Liver (tissue), 8 donors: ENCODE measurements at regions not wholly inside any gene's neighbourhood (a gene's known extent, or its start where the extent isn't known, plus 50 kb on each side); places are given as distances from the start of the nearest gene placed in this dataset.

Experiments used
- DNase-seq: peaks from one replicate; pipeline ENCODE4 v3.0.0-alpha.2; 2017; ENCODE audit warnings: low spot score
- H3K27ac ChIP-seq, 2 donors: one replicate each; pipeline ENCODE4 v1.7.0; 2013; ENCODE audit warnings: inconsistent platforms in 2 of 2, low read length in 2 of 2, control low read depth in 1 of 2, low read depth in 1 of 2, mild to moderate bottlenecking in 1 of 2
- H3K27me3 ChIP-seq, 4 donors: one replicate each; pipeline versions ENCODE4 v1.6.1 to v1.7.0; 2013; ENCODE audit warnings: low read length in 3 of 4, inconsistent platforms in 1 of 4, mild to moderate bottlenecking in 1 of 4, moderate library complexity in 1 of 4; ENCODE audit not compliant: control insufficient read depth in 4 of 4, insufficient read depth in 4 of 4
- H3K36me3 ChIP-seq, 4 donors: one replicate each; pipeline versions ENCODE4 v1.6.1 to v1.7.0; 2013; ENCODE audit warnings: low read length in 3 of 4, mild to moderate bottlenecking in 3 of 4, low read depth in 1 of 4, moderate library complexity in 1 of 4; ENCODE audit not compliant: control insufficient read depth in 4 of 4, insufficient read depth in 3 of 4
- H3K4me1 ChIP-seq, 4 donors: one replicate each; pipeline versions ENCODE4 v1.6.1 to v1.7.0; 2013; ENCODE audit warnings: low read length in 3 of 4, mild to moderate bottlenecking in 3 of 4, moderate library complexity in 1 of 4; ENCODE audit not compliant: control insufficient read depth in 4 of 4, insufficient read depth in 4 of 4
- H3K4me3 ChIP-seq, 3 donors: one replicate each; pipeline versions ENCODE4 v1.6.1 to v1.7.0; 2013; ENCODE audit warnings: low read length in 3 of 3, control low read depth in 1 of 3, low read depth in 1 of 3, mild to moderate bottlenecking in 1 of 3
- H3K9ac ChIP-seq, 2 donors: one replicate each; pipeline ENCODE4 v1.7.0; 2013; ENCODE audit warnings: low read length in 2 of 2, mild to moderate bottlenecking in 2 of 2, moderate library complexity in 2 of 2, control low read depth in 1 of 2, low read depth in 1 of 2
- H3K9me3 ChIP-seq, 4 donors: one replicate each; pipeline versions ENCODE4 v1.6.1 to v1.7.0; 2013; ENCODE audit warnings: low read length in 3 of 4; ENCODE audit not compliant: control insufficient read depth in 4 of 4
- EGR1 ChIP-seq, 2 donors: IDR thresholded peaks; 2 replicates each; pipeline ENCODE4 v1.6.1; 2016 to 2018; ENCODE audit warnings: antibody characterized with exemption in 2 of 2, low read depth in 2 of 2
- FOXA1 ChIP-seq: IDR thresholded peaks from 2 replicates; pipeline ENCODE4 v1.6.1; 2016; ENCODE audit warnings: antibody characterized with exemption
- FOXA2 ChIP-seq: IDR thresholded peaks from 2 replicates; pipeline ENCODE4 v1.6.1; 2016; ENCODE audit warnings: antibody characterized with exemption
- GABPA ChIP-seq, 2 donors: IDR thresholded peaks in 1 of 2; conservative IDR thresholded peaks in 1 of 2; 2 replicates each; pipeline ENCODE4 v1.6.1; 2016; ENCODE audit warnings: antibody characterized with exemption in 2 of 2, mild to moderate bottlenecking in 1 of 2, moderate library complexity in 1 of 2
- HNF4G ChIP-seq: IDR thresholded peaks from 2 replicates; pipeline ENCODE4 v1.6.1; 2016; ENCODE audit warnings: antibody characterized with exemption
- JUND ChIP-seq, 2 donors: IDR thresholded peaks; 2 replicates each; pipeline ENCODE4 v1.6.1; 2016; ENCODE audit warnings: antibody characterized with exemption in 2 of 2
- NR2F2 ChIP-seq: IDR thresholded peaks from 2 replicates; pipeline ENCODE4 v1.6.1; 2016; ENCODE audit warnings: antibody characterized with exemption
- RAD21 ChIP-seq, 2 donors: IDR thresholded peaks; 2 replicates each; pipeline ENCODE4 v1.6.1; 2016; ENCODE audit warnings: antibody characterized with exemption in 2 of 2, mild to moderate bottlenecking in 2 of 2
- RXRA ChIP-seq, 2 donors: IDR thresholded peaks; 2 replicates each; pipeline ENCODE4 v1.6.1; 2017 to 2018; ENCODE audit warnings: antibody characterized with exemption in 2 of 2, mild to moderate bottlenecking in 1 of 2
- SP1 ChIP-seq: IDR thresholded peaks from 2 replicates; pipeline ENCODE4 v1.6.1; 2018; ENCODE audit warnings: antibody characterized with exemption, mild to moderate bottlenecking
- YY1 ChIP-seq: IDR thresholded peaks from 2 replicates; pipeline ENCODE4 v1.6.1; 2016; ENCODE audit warnings: antibody characterized with exemption, mild to moderate bottlenecking
- WGBS: extraction: QIAGEN DNeasy Blood & Tissue Kit; methylation state at CpG from one replicate; pipeline ENCODE4 v1.1.7; 2013; 5-methylcytosine and 5-hydroxymethylcytosine counted together
- TF ChIP-seq, protein P1 (sequence below): IDR thresholded peaks from 2 replicates; pipeline ENCODE4 v1.6.1; 2016; ENCODE audit warnings: antibody characterized with exemption
- TF ChIP-seq, protein P2 (sequence below): IDR thresholded peaks from 2 replicates; pipeline ENCODE4 v1.6.1; 2016; ENCODE audit warnings: antibody characterized with exemption
- TF ChIP-seq, protein P3 (sequence below): IDR thresholded peaks from 2 replicates; pipeline ENCODE4 v1.6.1; 2016; ENCODE audit warnings: antibody characterized with exemption, mild to moderate bottlenecking
- TF ChIP-seq, protein P4 (sequence below): fragments of 150-350 bp; IDR thresholded peaks from 2 replicates; pipeline ENCODE4 v1.5.1; 2017; ENCODE audit warnings: improper control_type of control experiment, low read depth, low read length; ENCODE audit not compliant: missing input control
- TF ChIP-seq, protein P5 (sequence below): IDR thresholded peaks from 2 replicates; pipeline ENCODE4 v1.6.1; 2016; ENCODE audit warnings: antibody characterized with exemption
- donor health status: healthy.
- donor health status: healthy.
- donor health status: healthy.
- donor health status: healthy.
- donor health status: healthy.

DNA sequence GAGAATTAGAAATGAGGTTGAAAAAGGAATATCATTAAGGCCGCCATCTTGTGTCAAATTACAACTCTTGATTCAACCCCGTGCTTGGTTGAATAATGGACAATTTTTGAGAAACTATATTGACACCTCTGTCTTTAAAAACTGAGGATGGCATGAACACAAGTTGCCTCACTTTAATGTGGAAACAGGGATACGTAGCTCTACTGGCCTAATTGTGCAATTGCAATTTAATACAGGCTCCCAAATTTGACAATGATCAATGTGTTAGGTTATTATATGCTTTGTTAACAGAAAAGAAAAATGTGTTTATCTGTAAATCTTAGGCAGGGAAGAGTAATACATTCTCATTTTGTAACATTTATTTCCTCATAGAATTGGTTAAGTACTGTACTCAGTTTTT is 77.1 kb upstream of the MCTP2 start:
- Histone ChIP-seq H3K27me3 (peaks cover 0 to 2% (median under 1%) of the 10 kb centered on the region in 4 donors), H3K36me3 (no peaks in the 10 kb centered on the region), H3K27ac (no peak overlapping the region), H3K4me3 (no peak overlapping the region), H3K9me3 (no peaks in the 10 kb centered on the region), H3K4me1 (no peaks in the 10 kb centered on the region), H3K9ac (no peak overlapping the region)
- no peak for TF ChIP-seq SP1
- TF ChIP-seq FOXA1 = no peak
- TF ChIP-seq RAD21 (IDR thresholded peaks at IDR 0.05) = no peak
- TF ChIP-seq EGR1 (IDR thresholded peaks at IDR 0.05; ENCODE audit: low read depth in 2 of 2) = no peak
- no peak for TF ChIP-seq HNF4G
- TF ChIP-seq FOXA2 = no peak
- TF ChIP-seq, protein P1, sequence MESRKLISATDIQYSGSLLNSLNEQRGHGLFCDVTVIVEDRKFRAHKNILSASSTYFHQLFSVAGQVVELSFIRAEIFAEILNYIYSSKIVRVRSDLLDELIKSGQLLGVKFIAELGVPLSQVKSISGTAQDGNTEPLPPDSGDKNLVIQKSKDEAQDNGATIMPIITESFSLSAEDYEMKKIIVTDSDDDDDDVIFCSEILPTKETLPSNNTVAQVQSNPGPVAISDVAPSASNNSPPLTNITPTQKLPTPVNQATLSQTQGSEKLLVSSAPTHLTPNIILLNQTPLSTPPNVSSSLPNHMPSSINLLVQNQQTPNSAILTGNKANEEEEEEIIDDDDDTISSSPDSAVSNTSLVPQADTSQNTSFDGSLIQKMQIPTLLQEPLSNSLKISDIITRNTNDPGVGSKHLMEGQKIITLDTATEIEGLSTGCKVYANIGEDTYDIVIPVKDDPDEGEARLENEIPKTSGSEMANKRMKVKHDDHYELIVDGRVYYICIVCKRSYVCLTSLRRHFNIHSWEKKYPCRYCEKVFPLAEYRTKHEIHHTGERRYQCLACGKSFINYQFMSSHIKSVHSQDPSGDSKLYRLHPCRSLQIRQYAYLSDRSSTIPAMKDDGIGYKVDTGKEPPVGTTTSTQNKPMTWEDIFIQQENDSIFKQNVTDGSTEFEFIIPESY = no peak
- TF ChIP-seq, protein P2, sequence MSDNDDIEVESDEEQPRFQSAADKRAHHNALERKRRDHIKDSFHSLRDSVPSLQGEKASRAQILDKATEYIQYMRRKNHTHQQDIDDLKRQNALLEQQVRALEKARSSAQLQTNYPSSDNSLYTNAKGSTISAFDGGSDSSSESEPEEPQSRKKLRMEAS = no peak
- no peak for TF ChIP-seq RXRA (IDR thresholded peaks at IDR 0.05)
- TF ChIP-seq NR2F2 = no peak
- TF ChIP-seq, protein P3, sequence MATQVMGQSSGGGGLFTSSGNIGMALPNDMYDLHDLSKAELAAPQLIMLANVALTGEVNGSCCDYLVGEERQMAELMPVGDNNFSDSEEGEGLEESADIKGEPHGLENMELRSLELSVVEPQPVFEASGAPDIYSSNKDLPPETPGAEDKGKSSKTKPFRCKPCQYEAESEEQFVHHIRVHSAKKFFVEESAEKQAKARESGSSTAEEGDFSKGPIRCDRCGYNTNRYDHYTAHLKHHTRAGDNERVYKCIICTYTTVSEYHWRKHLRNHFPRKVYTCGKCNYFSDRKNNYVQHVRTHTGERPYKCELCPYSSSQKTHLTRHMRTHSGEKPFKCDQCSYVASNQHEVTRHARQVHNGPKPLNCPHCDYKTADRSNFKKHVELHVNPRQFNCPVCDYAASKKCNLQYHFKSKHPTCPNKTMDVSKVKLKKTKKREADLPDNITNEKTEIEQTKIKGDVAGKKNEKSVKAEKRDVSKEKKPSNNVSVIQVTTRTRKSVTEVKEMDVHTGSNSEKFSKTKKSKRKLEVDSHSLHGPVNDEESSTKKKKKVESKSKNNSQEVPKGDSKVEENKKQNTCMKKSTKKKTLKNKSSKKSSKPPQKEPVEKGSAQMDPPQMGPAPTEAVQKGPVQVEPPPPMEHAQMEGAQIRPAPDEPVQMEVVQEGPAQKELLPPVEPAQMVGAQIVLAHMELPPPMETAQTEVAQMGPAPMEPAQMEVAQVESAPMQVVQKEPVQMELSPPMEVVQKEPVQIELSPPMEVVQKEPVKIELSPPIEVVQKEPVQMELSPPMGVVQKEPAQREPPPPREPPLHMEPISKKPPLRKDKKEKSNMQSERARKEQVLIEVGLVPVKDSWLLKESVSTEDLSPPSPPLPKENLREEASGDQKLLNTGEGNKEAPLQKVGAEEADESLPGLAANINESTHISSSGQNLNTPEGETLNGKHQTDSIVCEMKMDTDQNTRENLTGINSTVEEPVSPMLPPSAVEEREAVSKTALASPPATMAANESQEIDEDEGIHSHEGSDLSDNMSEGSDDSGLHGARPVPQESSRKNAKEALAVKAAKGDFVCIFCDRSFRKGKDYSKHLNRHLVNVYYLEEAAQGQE = no peak
- TF ChIP-seq JUND (IDR thresholded peaks at IDR 0.05) = no peak
- TF ChIP-seq, protein P4, sequence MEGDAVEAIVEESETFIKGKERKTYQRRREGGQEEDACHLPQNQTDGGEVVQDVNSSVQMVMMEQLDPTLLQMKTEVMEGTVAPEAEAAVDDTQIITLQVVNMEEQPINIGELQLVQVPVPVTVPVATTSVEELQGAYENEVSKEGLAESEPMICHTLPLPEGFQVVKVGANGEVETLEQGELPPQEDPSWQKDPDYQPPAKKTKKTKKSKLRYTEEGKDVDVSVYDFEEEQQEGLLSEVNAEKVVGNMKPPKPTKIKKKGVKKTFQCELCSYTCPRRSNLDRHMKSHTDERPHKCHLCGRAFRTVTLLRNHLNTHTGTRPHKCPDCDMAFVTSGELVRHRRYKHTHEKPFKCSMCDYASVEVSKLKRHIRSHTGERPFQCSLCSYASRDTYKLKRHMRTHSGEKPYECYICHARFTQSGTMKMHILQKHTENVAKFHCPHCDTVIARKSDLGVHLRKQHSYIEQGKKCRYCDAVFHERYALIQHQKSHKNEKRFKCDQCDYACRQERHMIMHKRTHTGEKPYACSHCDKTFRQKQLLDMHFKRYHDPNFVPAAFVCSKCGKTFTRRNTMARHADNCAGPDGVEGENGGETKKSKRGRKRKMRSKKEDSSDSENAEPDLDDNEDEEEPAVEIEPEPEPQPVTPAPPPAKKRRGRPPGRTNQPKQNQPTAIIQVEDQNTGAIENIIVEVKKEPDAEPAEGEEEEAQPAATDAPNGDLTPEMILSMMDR = no peak
- no peak for TF ChIP-seq GABPA (IDR thresholded peaks at IDR 0.05 in 1 of 2, conservative IDR thresholded peaks at IDR 0.05 in 1 of 2)
- no peak for TF ChIP-seq YY1
- no peak for DNase-seq
- 68% methylated on average over 3 of the region's 3 CpGs for WGBS

DNA sequence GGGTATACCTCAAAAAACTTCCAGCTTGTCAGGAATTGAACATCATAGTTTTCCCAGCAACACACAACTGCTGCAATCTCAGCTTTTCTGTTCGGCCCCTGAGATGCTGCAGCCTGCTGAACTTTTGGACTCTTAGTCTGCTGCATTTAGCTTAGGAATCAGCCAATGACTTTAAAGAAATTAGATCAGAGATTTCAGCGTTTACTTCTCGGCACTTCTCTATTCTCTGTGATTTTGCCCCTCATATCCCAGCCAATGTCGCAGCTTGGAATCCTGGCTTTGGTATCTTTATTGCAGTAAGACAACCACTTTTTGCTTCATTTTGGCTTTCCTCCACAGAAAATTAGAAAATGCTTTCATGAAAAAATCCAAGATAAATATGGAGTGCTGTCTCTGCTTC is 86.3 kb upstream of the MCTP2 start:
- 65% methylated on average over 4 of the region's 4 CpGs for WGBS
- no peak for DNase-seq
- no peak overlapping the region for H3K27ac ChIP-seq
- no peaks in the 10 kb centered on the region for H3K36me3 ChIP-seq
- H3K4me1 ChIP-seq = no peaks in the 10 kb centered on the region
- H3K27me3 ChIP-seq = no peaks in the 10 kb centered on the region
- no peak overlapping the region for H3K9ac ChIP-seq
- no peak overlapping the region for H3K4me3 ChIP-seq
- H3K9me3 ChIP-seq = peaks cover 0 to 3% (median 0%) of the 10 kb centered on the region in 4 donors
- no peak for TF ChIP-seq FOXA2
- TF ChIP-seq, protein P5, sequence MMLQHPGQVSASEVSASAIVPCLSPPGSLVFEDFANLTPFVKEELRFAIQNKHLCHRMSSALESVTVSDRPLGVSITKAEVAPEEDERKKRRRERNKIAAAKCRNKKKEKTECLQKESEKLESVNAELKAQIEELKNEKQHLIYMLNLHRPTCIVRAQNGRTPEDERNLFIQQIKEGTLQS = no peak
- TF ChIP-seq, protein P1 = no peak
- TF ChIP-seq, protein P4 = no peak
- TF ChIP-seq, protein P3 = no peak
- no peak for TF ChIP-seq YY1
- TF ChIP-seq RAD21 (IDR thresholded peaks at IDR 0.05) = no peak
- TF ChIP-seq RXRA (IDR thresholded peaks at IDR 0.05) = no peak
